ENCODE measurements at regions not wholly inside any gene's neighbourhood (a gene's known extent, or its start where the extent isn't known, plus 50 kb on each side); places are given as distances from the start of the nearest gene placed in this dataset.

DNA sequence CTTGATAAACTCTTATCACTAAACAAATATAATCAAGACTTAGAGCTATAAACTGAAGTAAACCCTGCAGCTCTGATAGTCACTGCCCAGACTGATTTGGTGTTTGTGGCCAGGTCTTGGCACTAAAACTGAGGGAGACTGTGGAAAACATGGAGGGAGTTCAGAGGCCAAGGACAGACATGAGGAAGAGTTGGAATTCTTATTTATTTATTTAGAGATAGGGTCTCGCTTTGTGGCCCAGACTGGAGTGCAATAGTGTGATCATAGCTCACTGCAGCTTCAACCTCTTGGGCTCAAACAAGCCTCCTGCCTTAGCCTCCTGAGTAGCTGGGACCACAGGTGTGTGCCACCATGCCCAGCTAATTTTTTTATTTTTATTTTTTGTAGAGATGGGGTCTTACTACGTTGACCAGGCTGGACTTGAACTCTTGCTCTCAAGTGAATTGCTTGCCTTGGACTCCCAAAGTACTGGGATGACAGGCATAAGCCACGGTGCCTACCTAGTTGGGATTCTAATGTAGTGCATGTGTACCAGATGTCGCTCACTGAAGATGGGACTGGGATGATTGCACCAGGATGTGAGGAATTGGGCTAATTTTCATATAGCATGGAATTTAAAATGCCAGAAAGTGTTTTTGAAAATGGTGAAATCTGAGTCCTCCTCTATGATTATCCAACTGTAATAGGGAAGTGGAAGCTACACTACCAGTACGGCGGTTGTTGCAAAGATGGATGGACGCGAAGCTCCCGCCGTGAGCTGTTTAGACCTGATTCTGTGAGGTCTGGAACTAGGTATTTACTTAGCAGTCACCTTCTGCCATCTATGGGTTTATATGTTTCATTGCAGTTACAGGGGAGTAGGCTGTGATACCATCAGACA lies 52.7 kb upstream of the CTLA4 start:
- DNase-seq, result peak; percentile 86

DNA sequence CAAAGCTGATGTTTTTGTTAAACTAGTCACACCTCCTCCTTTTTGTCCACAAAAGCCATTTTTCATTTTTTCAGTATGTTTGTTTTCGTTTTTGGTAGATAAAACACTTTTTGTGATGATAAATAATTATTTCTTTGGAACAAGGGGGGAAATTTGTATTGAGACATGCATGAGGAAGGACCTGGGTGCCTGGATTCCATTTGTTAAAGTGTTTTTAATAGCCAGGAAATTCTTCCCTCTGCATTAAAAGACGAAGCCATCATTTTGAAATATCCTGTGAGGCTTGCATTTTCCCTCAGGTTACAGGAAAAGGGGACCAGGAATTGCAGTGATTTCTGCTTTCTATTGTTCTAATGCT lies 52.1 kb upstream of the CTLA4 start:
- no peak for DNase-seq

DNA sequence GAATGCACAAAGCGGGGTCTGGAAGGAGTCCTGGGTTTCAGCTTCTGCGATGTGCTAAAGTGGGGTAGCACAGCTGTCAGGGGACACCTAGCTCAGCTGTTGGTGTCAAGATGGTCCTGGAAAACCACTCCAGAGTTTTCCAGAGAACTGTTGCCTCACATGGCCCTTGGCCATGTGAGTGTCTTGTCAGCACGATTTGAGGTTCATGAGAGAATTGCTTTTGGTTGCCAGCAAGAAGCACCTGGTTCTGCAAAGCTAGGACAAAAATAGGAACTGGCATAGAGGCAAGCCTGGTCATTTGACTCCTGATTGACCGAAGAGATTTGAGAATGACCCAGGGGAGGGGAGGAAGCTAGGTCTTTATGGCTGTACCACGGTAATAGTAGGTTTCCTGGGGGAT lies 50.4 kb upstream of the CTLA4 start:
- DNase-seq, result no peak

All from hematopoietic multipotent progenitor cell treated with erythropoietin and hydrocortisone succinate and interleukin-3 and kit ligand, for 4 days (in vitro differentiated cells).